HepG2 (cell line): ENCODE measurements at regions not wholly inside any gene's neighbourhood (a gene's known extent, or its start where the extent isn't known, plus 50 kb on each side); places are given as distances from the start of the nearest gene placed in this dataset.

ENCODE experiments used
- KMT2A ChIP-seq: sonication (generic); formaldehyde crosslinking; IDR thresholded peaks from 2 replicates; pipeline ENCODE4 v1.4.0; 2020; ENCODE audit warnings: missing genetic modification reagents
- POLR2A ChIP-seq, 2 experiments: IDR thresholded peaks; 2 replicates each; pipeline ENCODE4 v1.6.1; 2011; ENCODE audit warnings: low read depth in 2 of 2, low read length in 2 of 2, mild to moderate bottlenecking in 1 of 2, moderate library complexity in 1 of 2; ENCODE audit not compliant: insufficient read depth in 1 of 2
- SALL2 ChIP-seq: sonication (generic); formaldehyde crosslinking; IDR thresholded peaks from 2 replicates; pipeline ENCODE4 v1.8.1; 2023; ENCODE audit warnings: mild to moderate bottlenecking, missing genetic modification reagents, inconsistent platforms

DNA sequence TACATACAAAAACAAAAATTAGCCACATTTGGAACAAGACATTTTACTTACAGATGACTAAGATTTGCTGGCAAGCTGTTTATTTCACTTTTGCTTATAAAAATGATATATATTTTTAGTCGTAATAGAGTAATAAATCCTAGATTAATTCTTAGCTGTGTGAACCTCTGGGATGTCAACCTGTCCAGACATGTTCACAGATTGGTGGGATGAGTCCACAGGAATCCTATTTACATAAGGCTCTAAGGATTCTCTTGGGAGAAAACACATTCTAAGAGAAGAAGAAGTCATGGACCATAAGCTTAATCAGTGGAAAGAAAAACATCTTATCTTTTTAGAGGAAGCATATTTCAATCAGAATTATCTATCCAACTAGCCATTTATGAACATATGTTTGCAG, 797.4 kb downstream of the C12orf50 start:
- TF ChIP-seq POLR2A (IDR thresholded peaks at IDR 0.05; ENCODE audit: insufficient read depth in 1 of 2, low read depth in 2 of 2, low read length in 2 of 2) (no peak), SALL2 (CRISPR knock-in tag) (no peak), KMT2A (CRISPR knock-in tag) (no peak)
